GM21526 (cell line): ENCODE measurements at regions not wholly inside any gene's neighbourhood (a gene's known extent, or its start where the extent isn't known, plus 50 kb on each side); places are given as distances from the start of the nearest gene placed in this dataset.
"Not testable (repeated sequence)": the region's sequence is repeated elsewhere in the genome, so short reads cannot be mapped to it uniquely, and the experiment has no call there.

Experiments used
- ATAC-seq: cut with Tn5 transposase; IDR thresholded peaks from one replicate; pipeline ENCODE4 v1.9.1; 2021; ENCODE audit warnings: moderate library complexity; ENCODE audit not compliant: unreplicated experiment, low FRiP score

DNA sequence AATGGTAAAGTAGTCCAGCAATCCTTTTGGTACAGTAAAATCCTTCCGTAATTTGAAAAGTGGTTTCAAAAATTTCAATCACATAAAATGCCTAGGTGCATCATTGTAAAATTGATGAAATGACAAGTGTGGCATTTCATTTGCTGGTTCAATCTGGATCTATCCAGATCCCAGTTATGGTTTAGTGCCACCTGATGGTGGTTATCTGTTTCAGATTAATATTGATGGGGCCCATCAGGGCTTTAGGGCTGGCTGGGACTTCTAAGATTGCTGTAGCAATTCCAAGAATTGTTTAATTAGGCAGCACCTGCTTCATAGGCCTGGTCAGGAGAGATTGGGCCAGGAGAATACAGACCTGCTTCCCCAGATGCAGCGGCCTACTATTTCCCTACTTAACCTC, 55.5 kb upstream of the PIK3C3 start:
- no peak for ATAC-seq

DNA sequence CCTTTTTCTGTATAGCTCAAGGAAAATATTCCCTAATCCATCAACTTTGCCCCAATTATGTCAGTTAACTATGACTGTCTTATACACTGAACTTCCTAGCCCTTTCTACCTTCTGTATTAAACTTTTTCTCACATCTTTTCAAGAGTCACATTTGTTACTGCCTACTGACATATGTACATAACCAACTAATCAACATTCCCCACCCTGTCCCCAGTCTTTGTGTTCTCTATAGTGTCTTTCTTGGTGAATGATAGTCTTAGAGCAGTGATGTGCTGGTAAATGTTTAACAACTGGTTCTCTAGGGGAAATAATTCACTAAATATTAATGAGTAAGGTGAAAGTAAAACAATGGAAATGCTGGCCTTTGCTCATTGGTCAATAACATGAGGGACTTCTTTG, 61.6 kb upstream of the PIK3C3 start:
- no peak for ATAC-seq

DNA sequence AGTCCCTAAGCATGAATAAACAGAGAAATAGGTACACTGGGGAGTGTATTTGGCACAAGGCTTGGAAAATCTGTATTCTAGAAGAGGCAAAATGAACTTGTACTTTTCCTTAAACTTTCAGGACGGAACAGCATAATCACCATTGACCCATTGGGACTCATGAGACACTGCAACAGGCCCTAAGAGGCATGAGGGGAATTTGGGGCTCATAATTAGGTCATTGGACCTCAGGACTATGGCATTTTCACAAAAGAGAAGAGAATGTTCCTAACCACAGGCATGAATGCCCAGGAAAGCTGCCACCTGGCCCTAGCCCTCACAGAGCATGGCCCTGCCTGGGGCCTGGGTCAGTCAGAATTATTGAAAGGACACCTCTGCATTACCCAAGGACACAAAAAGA, 67.9 kb upstream of the PIK3C3 start:
- ATAC-seq = no peak

DNA sequence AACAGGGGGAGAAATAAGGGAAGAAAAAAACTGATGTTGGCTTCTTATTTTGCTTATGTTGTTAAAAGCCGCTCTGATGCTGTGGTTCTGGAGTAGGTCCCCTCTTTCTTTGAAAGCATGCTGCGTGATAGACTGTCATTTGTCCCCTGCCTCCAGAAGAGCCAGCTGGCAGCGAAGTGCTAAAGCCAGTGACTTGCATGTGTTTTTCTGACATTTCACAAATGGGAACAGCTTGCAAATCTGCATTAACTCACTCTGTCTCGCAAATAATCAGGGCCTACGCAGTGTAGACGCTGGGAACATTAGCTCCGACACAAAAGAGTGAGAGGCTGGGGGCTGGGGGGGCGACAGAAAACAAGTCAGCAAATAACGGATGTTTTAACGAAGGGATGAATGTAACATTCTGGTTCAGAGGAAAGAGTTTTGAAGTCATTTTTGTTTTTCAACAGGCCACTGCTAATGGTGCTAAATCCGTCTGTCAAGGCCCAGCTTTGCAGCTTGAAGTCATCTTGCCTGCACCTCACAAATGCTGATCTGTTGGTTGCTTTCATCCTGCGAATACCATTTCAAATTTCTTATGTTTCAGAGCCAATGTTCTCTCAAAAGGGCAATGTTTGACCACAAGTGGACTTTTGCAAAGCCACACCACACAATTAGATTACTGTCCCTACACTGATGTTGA, 68.8 kb upstream of the PIK3C3 start:
- no peak for ATAC-seq

DNA sequence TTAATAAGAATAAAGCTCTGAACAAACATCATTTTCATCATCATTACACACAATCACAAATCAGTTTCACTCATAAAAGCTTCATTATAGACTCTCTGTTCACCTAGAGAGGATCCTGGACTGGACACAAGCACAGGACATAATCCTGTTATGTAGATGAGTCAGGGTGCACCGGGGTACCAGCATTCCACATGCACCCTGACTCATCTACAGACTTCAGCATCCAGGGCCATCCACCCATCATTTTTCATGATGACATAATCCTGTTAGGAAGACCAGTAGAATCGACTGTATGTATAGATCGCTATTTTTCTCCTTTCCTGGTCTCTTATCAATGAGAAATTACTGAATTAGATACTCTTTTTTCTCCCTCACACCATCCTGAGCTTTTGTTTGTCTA, 73.7 kb upstream of the PIK3C3 start:
- ATAC-seq = no peak

DNA sequence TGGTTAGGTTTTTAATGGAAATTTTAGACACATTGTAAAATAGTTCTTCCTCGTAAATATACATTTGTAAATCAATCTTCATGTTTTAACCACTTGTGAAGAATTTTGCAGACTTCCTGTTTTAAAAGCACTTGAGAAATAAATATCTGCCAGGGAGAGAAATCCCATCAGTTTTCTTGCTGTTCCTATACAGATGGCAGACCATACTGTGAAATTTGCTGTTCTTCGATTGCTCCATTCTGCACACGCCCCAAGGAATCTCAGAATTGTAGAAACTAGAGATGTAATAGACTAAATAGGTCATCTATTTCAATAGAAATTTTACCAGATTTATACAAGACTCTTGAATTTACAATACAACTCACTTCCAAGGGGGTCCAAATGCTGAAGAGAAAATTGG, 75.8 kb upstream of the PIK3C3 start:
- ATAC-seq = no peak

DNA sequence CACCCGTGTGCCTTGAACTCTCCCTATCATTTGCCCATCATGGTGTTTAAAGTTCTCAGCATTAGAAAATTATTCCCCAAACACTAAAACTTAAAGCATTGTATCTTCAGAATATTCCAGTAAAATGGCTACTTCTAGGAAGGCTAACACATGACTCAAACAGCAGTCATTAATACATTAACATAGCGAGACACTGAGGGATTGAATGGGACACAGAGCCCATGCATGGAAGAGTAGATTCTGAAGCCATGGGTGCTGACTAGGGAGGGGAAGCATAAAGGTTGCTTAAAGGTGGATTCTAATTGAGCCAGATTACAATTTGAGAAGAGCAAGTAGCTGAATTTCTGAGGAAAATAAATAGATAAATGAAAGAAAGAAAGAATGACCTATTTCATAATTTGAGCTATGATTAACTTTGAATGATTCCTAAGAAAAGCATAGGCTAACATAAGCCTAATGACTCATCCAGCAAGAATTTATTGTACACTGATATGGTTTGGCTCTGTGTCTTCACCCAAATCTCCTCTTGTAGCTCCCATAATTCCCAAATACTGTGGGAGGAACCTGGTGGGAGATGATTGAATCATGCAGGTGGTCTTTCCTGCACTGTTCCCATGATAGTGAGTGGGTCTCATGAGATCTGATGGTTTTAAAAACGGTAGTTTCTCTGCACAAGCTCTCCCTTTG, 79.8 kb upstream of the PIK3C3 start:
- ATAC-seq = no peak

DNA sequence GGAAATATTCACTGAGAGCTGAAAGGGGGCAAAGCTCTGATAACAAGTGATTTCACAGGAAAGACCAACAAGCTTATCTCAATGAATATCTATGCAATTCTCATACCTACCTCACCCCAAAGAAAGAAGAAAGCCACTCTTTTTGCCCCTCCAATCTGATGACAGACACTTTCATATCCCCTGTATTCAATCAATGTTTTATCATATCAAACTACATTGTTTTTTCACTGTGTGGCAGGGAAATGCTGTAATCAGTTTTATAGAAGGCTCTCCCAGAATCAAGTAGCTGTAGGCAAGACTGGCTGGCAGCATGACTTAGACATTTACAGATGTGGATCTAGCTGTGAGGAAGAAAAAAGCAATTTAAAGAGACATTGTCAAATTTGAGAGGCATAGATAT, 81.3 kb upstream of the PIK3C3 start:
- no peak for ATAC-seq

DNA sequence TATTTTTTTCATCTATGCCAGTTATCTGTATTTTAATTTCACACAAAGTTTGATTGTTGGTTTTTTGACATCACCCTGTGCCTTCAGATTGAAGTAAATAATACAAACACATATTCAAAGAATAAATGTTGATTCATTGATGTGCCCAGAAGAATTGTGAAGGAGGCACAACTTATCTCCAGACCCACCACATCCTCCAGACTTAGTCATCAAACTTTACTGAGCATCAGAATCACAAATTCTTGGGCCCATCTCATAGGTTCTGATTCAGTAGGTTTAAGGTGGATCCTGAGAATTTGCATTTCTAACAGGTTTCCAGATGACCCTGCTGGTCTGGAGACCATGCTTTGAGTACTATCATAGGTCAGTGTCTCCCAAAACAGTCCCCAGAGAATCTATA, 82.8 kb upstream of the PIK3C3 start:
- no peak for ATAC-seq

DNA sequence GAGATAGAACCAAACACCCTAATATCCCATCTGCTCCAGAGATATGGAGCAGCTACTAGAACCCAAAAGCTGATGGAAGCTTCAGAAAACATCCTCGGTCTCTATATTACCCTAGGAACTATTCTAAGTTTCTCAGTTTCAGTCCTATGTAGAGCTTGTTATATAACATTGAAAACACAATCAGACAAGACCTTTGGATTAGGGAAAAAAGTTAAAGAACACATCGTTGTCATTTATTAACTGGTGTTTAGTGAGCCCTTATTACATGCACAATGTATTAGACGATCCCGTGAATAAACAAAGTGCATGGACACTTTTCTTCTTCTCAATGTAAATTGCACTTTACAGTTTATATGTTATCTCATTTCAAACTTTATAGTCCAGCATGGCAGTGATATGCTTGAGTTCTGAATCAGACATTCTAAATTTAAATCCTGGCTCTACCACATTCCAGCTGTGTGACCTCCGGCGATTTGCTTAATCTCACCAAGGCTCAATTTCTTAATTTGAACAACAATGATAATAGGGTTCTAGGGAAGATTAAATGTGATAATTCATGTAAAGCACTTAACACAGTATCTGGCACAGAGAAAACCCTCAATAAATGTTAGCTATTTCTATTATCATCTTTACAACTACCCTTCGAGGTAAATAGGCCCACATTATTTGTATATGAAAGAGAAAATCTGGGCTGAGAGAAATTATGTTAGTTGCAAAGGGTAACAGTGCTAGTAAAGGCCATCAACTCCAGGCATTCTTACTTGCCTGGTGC, 83.6 kb upstream of the PIK3C3 start:
- ATAC-seq = no peak

DNA sequence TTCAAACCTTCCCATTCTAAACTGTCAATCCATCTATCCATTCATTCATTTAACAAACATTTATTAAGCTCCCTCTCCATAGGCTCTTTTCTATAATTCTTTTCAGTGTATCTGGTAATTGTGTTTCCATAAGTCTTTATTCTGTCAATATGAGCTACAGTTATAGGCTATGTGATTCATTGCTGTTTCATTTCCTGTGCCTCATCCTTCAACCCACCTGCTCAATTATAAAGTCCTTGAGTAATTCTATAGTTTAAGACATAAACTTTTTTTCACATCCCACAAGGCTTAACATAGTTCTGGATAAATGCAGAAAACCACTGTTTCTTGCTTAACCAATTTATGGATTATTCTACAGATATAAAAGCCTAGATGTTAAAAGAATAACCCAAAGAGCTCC, 84.2 kb upstream of the PIK3C3 start:
- no peak for ATAC-seq

DNA sequence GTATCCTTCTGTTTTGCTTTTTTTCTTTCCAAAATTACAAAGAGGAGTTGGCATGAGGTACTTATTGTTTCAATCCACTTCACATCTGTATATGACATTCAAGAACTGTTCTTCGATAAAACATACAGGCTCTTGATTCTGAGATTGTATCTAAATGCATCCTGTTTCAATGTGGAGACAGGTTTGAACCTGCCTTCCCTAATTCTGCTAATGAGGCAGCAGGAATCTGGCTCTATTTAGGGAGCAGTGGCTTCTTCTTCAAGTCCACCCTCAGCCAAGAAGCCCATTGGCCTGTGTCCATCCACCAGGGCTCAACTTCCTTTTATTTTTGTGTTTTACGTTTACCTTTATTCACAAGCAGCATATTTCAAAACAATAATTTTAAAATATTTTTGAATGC, 84.8 kb upstream of the PIK3C3 start:
- no peak for ATAC-seq

DNA sequence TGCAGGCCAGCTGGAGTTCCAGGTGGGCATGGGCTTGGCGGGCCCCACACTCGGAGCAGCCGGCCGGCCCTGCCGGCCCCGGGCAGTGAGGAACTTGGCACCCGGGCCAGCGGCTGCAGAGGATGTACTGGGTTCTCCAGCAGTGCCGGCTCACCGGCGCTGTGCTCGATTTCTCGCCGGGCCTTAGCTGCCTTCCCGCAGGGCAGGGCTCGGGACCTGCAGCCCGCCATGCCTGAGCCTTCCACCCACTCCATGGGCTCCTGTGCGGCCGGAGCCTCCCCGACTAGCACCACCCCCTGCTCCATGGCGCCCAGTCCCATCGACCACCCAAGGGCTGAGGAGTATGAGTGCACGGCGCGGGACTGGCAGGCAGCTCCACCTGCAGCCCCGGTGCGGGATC, 89.2 kb upstream of the PIK3C3 start:
- not testable (repeated sequence) for ATAC-seq

DNA sequence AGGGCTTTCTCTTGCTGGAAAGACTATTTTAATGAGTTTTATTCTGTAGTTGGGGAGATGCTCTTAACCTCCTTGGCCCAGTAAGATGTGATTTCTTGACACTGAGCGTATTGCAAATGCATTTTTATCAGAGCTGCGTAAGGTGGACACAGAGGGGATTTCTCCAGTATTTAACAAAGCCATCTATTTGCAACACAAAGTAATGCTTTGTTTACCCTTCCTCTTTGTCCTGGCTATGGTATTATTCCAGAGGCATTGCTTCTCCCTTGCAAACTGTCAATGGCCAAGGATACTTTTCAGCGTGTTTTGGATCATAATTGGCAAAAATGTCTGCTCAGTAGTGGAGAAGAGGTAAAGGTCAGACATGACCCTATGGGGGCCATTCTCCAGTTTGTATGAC, 90.8 kb upstream of the PIK3C3 start:
- ATAC-seq = no peak

DNA sequence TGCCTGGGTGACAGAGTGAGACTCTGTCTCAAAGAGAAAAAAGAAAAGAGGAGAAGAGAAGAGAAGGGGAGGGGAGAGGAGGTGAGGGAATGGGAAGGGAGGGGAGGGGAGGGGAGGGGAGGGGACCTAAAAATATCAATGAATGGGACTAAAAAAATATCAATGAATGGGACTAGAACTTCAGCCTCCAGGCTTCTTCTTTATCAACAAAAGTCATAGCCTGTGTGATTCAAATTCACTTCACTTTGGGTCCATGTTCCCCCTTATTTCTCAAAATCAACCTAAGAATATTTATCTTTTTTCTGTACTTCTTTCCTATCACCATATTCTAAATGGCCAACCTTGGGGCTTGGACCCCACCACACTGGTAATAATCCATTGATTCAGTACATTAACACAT, 92.1 kb upstream of the PIK3C3 start:
- ATAC-seq = no peak

DNA sequence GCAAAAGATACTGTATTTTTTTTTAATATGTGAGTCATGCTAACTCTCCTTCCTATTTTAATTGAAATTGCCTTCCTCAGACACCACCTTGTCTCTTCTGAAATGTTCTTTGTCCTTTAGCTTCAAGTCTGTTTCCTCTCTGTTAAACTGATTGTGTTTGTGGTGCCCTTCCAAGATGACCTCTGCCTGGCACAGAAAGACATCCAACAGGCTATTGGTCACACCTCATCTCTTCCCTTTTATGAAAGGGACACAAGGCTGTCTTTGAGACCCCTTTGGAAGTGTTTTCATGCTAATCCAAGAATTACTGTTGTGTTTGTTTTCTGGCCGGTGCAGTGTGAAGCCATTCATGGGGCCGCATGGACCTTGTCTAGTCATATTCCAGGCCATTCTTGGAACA, 94.0 kb upstream of the PIK3C3 start:
- no peak for ATAC-seq

DNA sequence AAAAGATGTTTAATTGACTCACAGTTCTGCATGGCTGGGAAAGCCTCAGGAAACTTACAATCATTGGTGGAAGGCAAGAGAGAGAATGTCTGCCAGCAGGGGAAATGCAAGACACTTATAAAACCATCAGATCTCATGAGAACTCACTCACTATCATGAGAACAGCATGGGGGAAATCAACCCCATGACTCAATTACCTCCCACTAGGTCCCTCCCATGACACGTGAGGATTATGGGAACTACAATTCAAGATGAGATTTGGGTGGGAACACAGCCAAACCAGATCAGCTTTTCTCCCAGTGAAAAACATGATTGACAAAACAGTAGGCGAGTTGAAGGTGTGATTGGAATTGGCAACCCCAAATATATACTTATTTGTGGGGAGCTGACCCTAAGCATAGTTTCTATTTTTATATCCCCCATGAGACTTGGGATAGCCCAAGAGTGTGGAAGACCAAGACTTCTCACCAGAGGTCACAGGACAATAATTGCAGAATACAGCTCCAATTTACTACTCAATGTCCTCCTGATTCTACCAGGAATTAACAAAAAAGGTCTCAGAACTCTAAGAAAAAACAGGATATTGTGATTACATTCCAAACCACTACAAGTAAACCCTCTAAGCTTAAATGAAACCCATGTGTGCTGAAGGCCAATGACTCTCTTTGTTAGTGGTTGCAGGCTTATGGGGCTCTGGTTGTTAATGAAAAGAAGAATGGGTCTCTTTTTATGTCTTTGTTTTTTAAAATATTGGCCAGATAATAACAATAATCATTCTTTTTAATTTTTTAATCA, 96.1 kb upstream of the PIK3C3 start:
- no peak for ATAC-seq

DNA sequence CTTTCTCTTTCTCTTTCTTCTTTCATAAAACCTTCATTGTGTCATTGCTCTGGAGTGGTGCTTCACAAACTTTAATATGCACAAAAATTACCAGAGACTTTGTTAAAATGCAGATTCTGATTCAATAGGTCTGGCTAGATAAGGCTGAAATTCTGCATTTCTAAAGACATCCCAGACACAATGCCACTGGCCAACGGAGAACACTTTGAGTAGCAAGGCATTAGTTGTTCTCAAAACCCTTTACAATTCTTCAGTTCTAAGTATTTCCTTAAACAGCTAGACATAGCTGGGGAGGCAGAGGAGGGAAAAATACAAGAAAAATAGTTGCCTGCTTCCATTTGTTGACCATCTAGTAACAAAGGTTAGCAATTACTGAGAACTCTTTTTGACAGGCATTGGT, 101.8 kb upstream of the PIK3C3 start:
- no peak for ATAC-seq

DNA sequence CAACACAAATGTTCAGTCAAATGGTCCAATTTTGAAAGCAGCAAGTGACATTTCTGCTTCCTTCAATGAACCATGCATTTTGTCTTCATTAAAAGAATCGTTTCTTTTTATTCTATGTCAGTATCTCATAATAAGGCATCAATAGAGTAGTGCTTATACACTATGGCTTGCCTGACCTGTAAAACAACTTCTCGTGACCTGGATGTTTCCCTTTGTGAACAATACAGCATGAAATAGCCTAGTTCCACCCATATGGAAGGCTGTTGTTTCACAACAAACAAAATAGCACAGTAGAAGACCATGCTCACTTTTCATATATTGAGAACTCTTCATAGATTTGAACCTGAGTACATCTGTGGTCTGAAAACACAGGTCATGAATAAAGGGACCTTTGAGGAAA, 104.3 kb upstream of the PIK3C3 start:
- no peak for ATAC-seq

DNA sequence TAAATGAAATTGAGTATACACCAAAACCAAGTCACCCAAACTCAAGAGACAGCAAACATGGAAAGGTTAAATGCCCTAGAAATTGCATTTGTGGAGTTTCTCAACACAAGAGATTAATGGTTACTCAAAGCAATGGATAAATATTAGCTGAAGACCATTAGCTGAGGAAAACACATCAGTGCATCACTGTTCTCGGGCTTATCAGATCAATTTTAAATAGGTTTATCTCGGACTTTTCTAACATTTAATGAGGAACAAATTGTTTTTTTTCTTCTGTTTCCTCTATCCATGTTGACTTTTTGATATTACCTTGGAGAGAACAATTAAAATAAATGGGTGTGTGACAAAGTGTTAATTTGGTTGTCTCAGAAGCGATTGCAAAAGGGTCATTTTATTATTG, 105.4 kb upstream of the PIK3C3 start:
- no peak for ATAC-seq

DNA sequence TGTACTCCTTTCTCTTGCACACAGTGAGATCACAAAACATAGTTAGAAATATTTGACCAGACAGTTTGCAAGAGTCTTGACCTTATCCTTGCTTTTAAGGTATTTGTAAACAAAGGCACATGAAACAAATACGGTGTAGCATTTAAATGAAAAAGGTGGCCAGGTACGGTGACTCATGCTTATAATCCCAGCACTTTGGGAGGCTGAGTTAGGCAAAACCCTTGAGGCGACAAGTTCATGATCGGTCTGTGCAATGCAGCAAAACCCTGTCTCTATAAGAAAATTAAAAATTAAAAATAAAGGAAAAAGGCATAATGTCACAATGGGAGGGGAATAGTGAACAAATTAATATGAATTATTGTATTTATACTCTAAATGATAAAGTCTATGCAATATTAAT, 109.5 kb upstream of the PIK3C3 start:
- ATAC-seq = no peak
